OCI-LY7 (cell line): ENCODE measurements at regions not wholly inside any gene's neighbourhood (a gene's known extent, or its start where the extent isn't known, plus 50 kb on each side); places are given as distances from the start of the nearest gene placed in this dataset.

ENCODE experiments used
- BruUV-seq: library from RNA; stranded (reverse); fragments of 400-500 nt; replicated peaks from 2 replicates; lab custom pipeline; 2021; lab: Mats Ljungman, UMichigan
- CTCF ChIA-PET: fragments of 300-600 bp; sonication (Branson Sonifier 250); formaldehyde crosslinking; loops from one replicate; lab custom pipeline; 2022; ENCODE audit warnings: antibody characterized with exemption; ENCODE audit not compliant: unreplicated experiment; lab: Charles Lee
- POLR2A ChIA-PET: fragments of 300-600 bp; sonication (Branson Sonifier 250); formaldehyde crosslinking; loops from one replicate; lab custom pipeline; 2022; ENCODE audit warnings: antibody characterized with exemption; lab: Charles Lee
- DNase-seq: peaks from one replicate; pipeline ENCODE4 v3.0.0-alpha.2; 2015; ENCODE audit warnings: low spot score
- H2AFZ ChIP-seq: fragments of 200-600 bp; sonication (generic), shearing (Covaris generic); 2 replicates; pipeline ENCODE4 v1.6.1; 2014; ENCODE audit warnings: mild to moderate bottlenecking, antibody characterized with exemption, low read length, moderate library complexity
- H3K27ac ChIP-seq: fragments of 200-600 bp; sonication (generic); 2 replicates; pipeline ENCODE4 v1.5.1; 2014; ENCODE audit warnings: mixed run types, low read depth, mild to moderate bottlenecking, moderate library complexity, low read length, inconsistent platforms; ENCODE audit not compliant: poor library complexity, severe bottlenecking
- H3K36me3 ChIP-seq: fragments of 200-600 bp; sonication (generic); 2 replicates; pipeline ENCODE4 v1.6.1; 2014; ENCODE audit warnings: mild to moderate bottlenecking, antibody characterized with exemption, low read length, moderate library complexity, mixed read lengths; ENCODE audit not compliant: insufficient read depth
- H3K4me1 ChIP-seq: fragments of 200-600 bp; sonication (generic); 2 replicates; pipeline ENCODE4 v1.5.1; 2014; ENCODE audit warnings: mild to moderate bottlenecking, low read length; ENCODE audit not compliant: insufficient read depth, poor library complexity, severe bottlenecking
- H3K4me2 ChIP-seq: fragments of 200-600 bp; sonication (generic); 2 replicates; pipeline ENCODE4 v1.6.1; 2014; ENCODE audit warnings: mild to moderate bottlenecking, low read length
- H3K4me3 ChIP-seq: fragments of 200-600 bp; sonication (generic); 2 replicates; pipeline ENCODE4 v1.5.1; 2014; ENCODE audit warnings: mild to moderate bottlenecking, low read depth, low read length; ENCODE audit not compliant: poor library complexity, severe bottlenecking
- H3K79me2 ChIP-seq: fragments of 200-600 bp; sonication (generic); 2 replicates; pipeline ENCODE4 v1.6.1; 2016; ENCODE audit warnings: low read depth, mild to moderate bottlenecking, low read length, moderate library complexity, mixed read lengths; ENCODE audit not compliant: insufficient read depth
- H3K9me2 ChIP-seq: fragments of 200-600 bp; sonication (generic); 2 replicates; pipeline ENCODE4 v1.6.1; 2016; ENCODE audit warnings: mild to moderate bottlenecking, low read length, mixed read lengths; ENCODE audit not compliant: insufficient read depth
- H3K9me3 ChIP-seq: fragments of 200-600 bp; sonication (generic); 2 replicates; pipeline ENCODE4 v1.6.1; 2014; ENCODE audit warnings: mild to moderate bottlenecking, mixed run types, low read length, mixed read lengths
- H4K20me1 ChIP-seq: fragments of 200-600 bp; sonication (generic); 2 replicates; pipeline ENCODE4 v1.6.1; 2014; ENCODE audit warnings: mild to moderate bottlenecking, antibody characterized with exemption, low read length, moderate library complexity, mixed read lengths; ENCODE audit not compliant: insufficient read depth
- EZH2phosphoT487 ChIP-seq: fragments of 200-600 bp; sonication (generic); IDR thresholded peaks from 2 replicates; pipeline ENCODE4 v1.6.1; 2018; ENCODE audit warnings: low read depth, borderline replicate concordance, mild to moderate bottlenecking, mixed run types, antibody characterized with exemption, low read length, moderate library complexity, mixed read lengths
- intact Hi-C: fragments of 100-400 bp; cut with micrococcal nuclease; formaldehyde crosslinking; loops from one replicate; pipeline ENCODE4 v1.10.0; 2022; ENCODE audit not compliant: unreplicated experiment
- TF ChIP-seq, protein P1 (sequence below): fragments of 200-600 bp; sonication (generic); conservative IDR thresholded peaks from 2 replicates; pipeline ENCODE4 v1.5.1; 2014; ENCODE audit warnings: mild to moderate bottlenecking, antibody characterized with exemption, low read length, moderate library complexity, mixed read lengths

DNA sequence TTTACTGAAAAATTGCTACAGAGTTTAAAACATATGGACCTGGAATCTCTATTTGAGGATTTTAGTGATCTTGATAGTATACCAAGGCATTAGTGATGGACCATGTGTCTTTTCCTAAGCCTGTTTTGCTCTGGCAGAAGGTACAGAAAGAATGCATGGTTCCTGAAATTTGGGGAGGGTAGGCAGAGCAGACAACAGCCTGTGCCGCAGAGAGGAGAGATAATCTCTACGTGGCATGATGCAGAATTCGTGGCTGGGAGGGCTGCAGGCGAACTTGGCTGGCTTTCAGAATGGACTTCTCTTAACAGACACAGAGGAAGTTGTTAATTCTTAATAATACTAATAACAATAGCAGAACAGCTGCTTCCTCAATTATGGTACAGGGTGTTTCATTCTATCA lies 137.5 kb upstream of the FOXB1 start:
- CTCF ChIA-PET, result no interaction called here
- Histone ChIP-seq H3K9me3 (no peaks in the 10 kb centered on the region), H3K4me2 (no peak overlapping the region), H2AFZ (no peak overlapping the region), H3K27ac (no peak overlapping the region), H3K4me3 (no peak overlapping the region), H4K20me1 (no peaks in the 10 kb centered on the region), H3K9me2 (no peaks in the 10 kb centered on the region), H3K4me1 (no peaks in the 10 kb centered on the region), H3K36me3 (no peaks in the 10 kb centered on the region), H3K79me2 (no peaks in the 10 kb centered on the region)
- TF ChIP-seq, protein P1, sequence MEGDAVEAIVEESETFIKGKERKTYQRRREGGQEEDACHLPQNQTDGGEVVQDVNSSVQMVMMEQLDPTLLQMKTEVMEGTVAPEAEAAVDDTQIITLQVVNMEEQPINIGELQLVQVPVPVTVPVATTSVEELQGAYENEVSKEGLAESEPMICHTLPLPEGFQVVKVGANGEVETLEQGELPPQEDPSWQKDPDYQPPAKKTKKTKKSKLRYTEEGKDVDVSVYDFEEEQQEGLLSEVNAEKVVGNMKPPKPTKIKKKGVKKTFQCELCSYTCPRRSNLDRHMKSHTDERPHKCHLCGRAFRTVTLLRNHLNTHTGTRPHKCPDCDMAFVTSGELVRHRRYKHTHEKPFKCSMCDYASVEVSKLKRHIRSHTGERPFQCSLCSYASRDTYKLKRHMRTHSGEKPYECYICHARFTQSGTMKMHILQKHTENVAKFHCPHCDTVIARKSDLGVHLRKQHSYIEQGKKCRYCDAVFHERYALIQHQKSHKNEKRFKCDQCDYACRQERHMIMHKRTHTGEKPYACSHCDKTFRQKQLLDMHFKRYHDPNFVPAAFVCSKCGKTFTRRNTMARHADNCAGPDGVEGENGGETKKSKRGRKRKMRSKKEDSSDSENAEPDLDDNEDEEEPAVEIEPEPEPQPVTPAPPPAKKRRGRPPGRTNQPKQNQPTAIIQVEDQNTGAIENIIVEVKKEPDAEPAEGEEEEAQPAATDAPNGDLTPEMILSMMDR, result no peak
- no TSS peak for BruUV-seq
- intact Hi-C loops, result no loop called here
- POLR2A ChIA-PET, result no interaction called here
- no peak for DNase-seq

DNA sequence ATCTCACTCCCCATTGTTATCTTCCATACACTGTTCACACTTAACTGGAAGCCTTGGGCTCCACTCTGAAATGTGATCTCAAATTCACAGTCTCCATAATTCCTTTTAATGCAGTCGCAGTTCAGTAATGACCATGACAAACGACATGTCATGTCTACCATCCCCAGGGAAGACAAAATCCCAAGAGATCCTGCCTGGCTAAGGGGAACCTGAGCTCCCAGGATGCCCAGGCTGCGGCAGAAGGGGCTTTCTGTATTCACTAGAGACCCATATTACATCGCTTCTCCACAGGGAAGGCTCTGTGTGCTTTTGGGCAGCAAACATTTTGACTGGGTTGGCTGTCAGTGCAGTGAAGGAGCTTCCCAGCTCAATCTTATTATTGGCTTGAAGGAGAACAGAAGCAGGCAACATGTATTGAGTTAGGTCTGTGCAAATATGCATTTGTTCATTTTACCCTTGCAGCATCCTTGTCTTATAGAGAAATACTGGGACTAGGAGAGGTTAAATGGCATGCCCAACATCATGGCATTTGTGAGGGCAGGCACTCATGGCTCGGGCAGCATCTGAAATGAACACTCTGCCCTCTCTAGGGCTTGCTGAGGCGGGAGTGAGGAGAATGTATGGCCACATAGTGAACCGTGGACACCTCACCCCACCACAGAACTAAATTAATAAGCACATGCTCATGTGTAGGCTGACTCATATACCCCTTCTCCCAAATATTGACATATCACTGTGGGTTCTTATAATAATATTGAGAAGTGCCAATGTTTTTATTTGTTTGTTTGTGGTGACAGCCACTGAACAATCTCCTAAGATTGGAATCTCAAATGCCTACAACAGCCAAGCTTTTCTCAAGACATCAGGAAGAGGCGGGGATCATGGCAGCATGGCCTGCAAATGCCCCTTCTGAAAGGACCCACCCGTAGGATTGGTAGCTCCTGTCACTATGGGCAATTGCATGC lies 141.6 kb upstream of the FOXB1 start:
- Histone ChIP-seq H4K20me1 (no peaks in the 10 kb centered on the region), H3K4me2 (no peak overlapping the region), H3K9me2 (no peaks in the 10 kb centered on the region), H3K4me1 (no peaks in the 10 kb centered on the region), H3K9me3 (no peaks in the 10 kb centered on the region), H3K27ac (no peak overlapping the region), H3K79me2 (no peaks in the 10 kb centered on the region), H3K4me3 (no peak overlapping the region), H3K36me3 (no peaks in the 10 kb centered on the region), H2AFZ (no peak overlapping the region)
- ChIA-PET POLR2A (interaction anchor here (0.7 kb wide), 1 partner anchor 27 kb away, joined by 4 read pairs; no protein-coding TSS in a partner anchor), CTCF (no interaction called here)
- intact Hi-C loops, result no loop called here
- BruUV-seq, result no TSS peak
- DNase-seq, result no peak
- TF ChIP-seq, protein P1, result no peak
- no peak for TF ChIP-seq EZH2phosphoT487

DNA sequence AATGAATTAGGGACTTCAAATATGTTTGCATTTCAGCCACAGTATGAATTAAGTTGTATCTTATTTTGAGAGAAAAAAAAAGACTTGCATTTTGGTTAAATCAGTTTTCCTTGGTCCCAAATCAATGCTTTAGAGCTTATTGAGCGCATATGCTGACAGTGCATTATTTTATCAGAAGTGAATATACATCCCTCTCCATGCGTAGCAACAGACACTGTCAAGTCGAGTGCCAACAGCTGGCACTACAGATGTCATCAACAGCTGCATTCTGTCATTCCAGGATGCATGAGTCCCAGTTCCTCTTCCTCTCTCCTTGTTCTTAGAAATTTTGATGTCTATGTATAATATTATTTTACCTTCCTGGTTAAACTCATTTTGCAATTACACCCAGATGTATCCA lies 156.1 kb upstream of the FOXB1 start:
- no peaks in the 10 kb centered on the region for H3K36me3 ChIP-seq
- no peaks in the 10 kb centered on the region for H3K79me2 ChIP-seq
- CTCF ChIA-PET, result no interaction called here
- no peaks in the 10 kb centered on the region for H4K20me1 ChIP-seq
- POLR2A ChIA-PET, result no interaction called here
- no TSS peak for BruUV-seq
- no peak overlapping the region for H3K4me3 ChIP-seq
- no peak for DNase-seq
- no peak overlapping the region for H2AFZ ChIP-seq
- no peaks in the 10 kb centered on the region for H3K9me2 ChIP-seq
- H3K27ac ChIP-seq, result no peak overlapping the region
- TF ChIP-seq, protein P1, result no peak
- TF ChIP-seq EZH2phosphoT487, result no peak
- H3K4me1 ChIP-seq, result no peaks in the 10 kb centered on the region
- H3K9me3 ChIP-seq, result no peaks in the 10 kb centered on the region
- H3K4me2 ChIP-seq, result no peak overlapping the region
- intact Hi-C loops, result no loop called here
